Astrocyte of the hippocampus (primary cell): ENCODE measurements at regions not wholly inside any gene's neighbourhood (a gene's known extent, or its start where the extent isn't known, plus 50 kb on each side); places are given as distances from the start of the nearest gene placed in this dataset.
A peak's percentile ranks its signal among the peaks of the same experiment; 100 is the strongest.
"Not testable (repeated sequence)": the region's sequence is repeated elsewhere in the genome, so short reads cannot be mapped to it uniquely, and the experiment has no call there.

Source experiments
- DNase-seq: peaks from one replicate; pipeline ENCODE4 v3.0.0; 2011; ENCODE audit warnings: low read depth, low spot score

- DNase-seq = peak; percentile 86
Measured at GRCh38 chr9:100714372-100715099, 136.7 kb downstream of the CAVIN4 start.

- peak; percentile 50 for DNase-seq
Measured at GRCh38 chr9:100715100-100715380, 137.2 kb downstream of the CAVIN4 start.

GRCh38 chr9:100718717-100719116, 140.8 kb downstream of the CAVIN4 start:
- no peak for DNase-seq

- peak; percentile 57 for DNase-seq
Measured at GRCh38 chr9:100720922-100721321, 143.0 kb downstream of the CAVIN4 start.

- DNase-seq = no peak
Measured at GRCh38 chr9:100724886-100725285, 147.0 kb downstream of the CAVIN4 start.

- DNase-seq = peak; percentile 18
Measured at GRCh38 chr9:100725371-100725770, 147.5 kb downstream of the CAVIN4 start.

GRCh38 chr9:100729336-100729895, 151.5 kb downstream of the CAVIN4 start:
- no peak for DNase-seq

GRCh38 chr9:100730086-100730485, 152.2 kb downstream of the CAVIN4 start:
- no peak for DNase-seq

- DNase-seq = no peak
Measured at GRCh38 chr9:100731038-100731556, 153.2 kb downstream of the CAVIN4 start.

- DNase-seq = no peak
Measured at GRCh38 chr9:100731557-100731956, 153.7 kb downstream of the CAVIN4 start.

- no peak for DNase-seq
Measured at GRCh38 chr9:100739208-100739607, 161.3 kb downstream of the CAVIN4 start.

- no peak for DNase-seq
Measured at GRCh38 chr9:100739666-100740065, 161.8 kb downstream of the CAVIN4 start.

GRCh38 chr9:100748930-100749329, 171.1 kb downstream of the CAVIN4 start:
- DNase-seq = not testable (repeated sequence)

- DNase-seq = no peak
Measured at GRCh38 chr9:100756217-100756616, 178.3 kb downstream of the CAVIN4 start.

GRCh38 chr9:100759215-100759614, 181.3 kb downstream of the CAVIN4 start:
- no peak for DNase-seq

GRCh38 chr9:100761276-100761802, 183.5 kb downstream of the CAVIN4 start:
- DNase-seq = no peak

GRCh38 chr9:100774326-100774725, 196.4 kb downstream of the CAVIN4 start:
- no peak for DNase-seq

GRCh38 chr9:100774962-100775361, 197.1 kb downstream of the CAVIN4 start:
- DNase-seq = no peak

- no peak for DNase-seq
Measured at GRCh38 chr9:100775912-100776311, 198.0 kb downstream of the CAVIN4 start.

- DNase-seq = no peak
Measured at GRCh38 chr9:100784755-100785154, 206.9 kb downstream of the CAVIN4 start.

- DNase-seq = no peak
Measured at GRCh38 chr9:100785946-100786345, 208.1 kb downstream of the CAVIN4 start.

GRCh38 chr9:100794738-100795269, 216.9 kb downstream of the CAVIN4 start:
- DNase-seq = no peak

- DNase-seq = no peak
Measured at GRCh38 chr9:100803956-100804355, 224.6 kb upstream of the PLPPR1 start.
